H1 (cell line): ENCODE measurements at regions not wholly inside any gene's neighbourhood (a gene's known extent, or its start where the extent isn't known, plus 50 kb on each side); places are given as distances from the start of the nearest gene placed in this dataset.
A peak's percentile ranks its signal among the peaks of the same experiment; 100 is the strongest.

ENCODE experiments used
- CTCF ChIA-PET: fragments of 300-600 bp; sonication (Branson Sonifier 250); formaldehyde crosslinking; loops from one replicate; lab custom pipeline; 2021; ENCODE audit not compliant: partially characterized antibody; lab: Charles Lee
- POLR2A ChIA-PET: fragments of 300-600 bp; sonication (Branson Sonifier 250); formaldehyde crosslinking; loops from one replicate; lab custom pipeline; 2021; ENCODE audit warnings: inconsistent platforms; ENCODE audit not compliant: partially characterized antibody; lab: Charles Lee
- DNase-seq, 2 experiments: peaks; one replicate each; pipeline versions ENCODE4 v3.0.0 to v3.0.0-alpha.2; 2010 to 2022; ENCODE audit warnings: low spot score in 2 of 2, low read depth in 1 of 2, mixed read lengths in 1 of 2
- FAIRE-seq: peaks from 2 replicates; lab custom pipeline; 2011; peaks lifted over from hg19 to GRCh38; lab: Jason Lieb, UNC
- H2AFZ ChIP-seq: 2 replicates; pipeline ENCODE4 v1.8.1; 2012; ENCODE audit warnings: low read length, inconsistent platforms
- H2AK5ac ChIP-seq: 2 replicates; pipeline ENCODE4 v1.6.1; 2013; ENCODE audit warnings: low read depth, low read length
- H2BK120ac ChIP-seq: replicated peaks from 2 replicates; pipeline ENCODE3; 2013; ENCODE audit warnings: low read depth, low read length, inconsistent platforms
- H2BK12ac ChIP-seq: 2 replicates; pipeline ENCODE4 v1.6.1; 2013; ENCODE audit warnings: low read depth, low read length
- H2BK15ac ChIP-seq: 2 replicates; pipeline ENCODE4 v1.6.1; 2013; ENCODE audit warnings: low read length
- H2BK20ac ChIP-seq: 2 replicates; pipeline ENCODE4 v1.6.1; 2013; ENCODE audit warnings: low read length
- H2BK5ac ChIP-seq: 2 replicates; pipeline ENCODE4 v1.6.1; 2013; ENCODE audit warnings: low read depth, low read length
- H3K14ac ChIP-seq: 2 replicates; pipeline ENCODE4 v1.6.1; 2013; ENCODE audit warnings: inconsistent platforms; ENCODE audit not compliant: insufficient read length
- H3K18ac ChIP-seq: 2 replicates; pipeline ENCODE4 v1.6.1; 2013; ENCODE audit warnings: low read length; ENCODE audit errors: extremely low read depth
- H3K23ac ChIP-seq: 2 replicates; pipeline ENCODE4 v1.6.1; 2013; ENCODE audit warnings: inconsistent platforms; ENCODE audit not compliant: insufficient read length
- H3K23me2 ChIP-seq: 2 replicates; pipeline ENCODE4 v1.6.1; 2013; ENCODE audit warnings: low read depth, low read length
- H3K27ac ChIP-seq: 2 replicates; pipeline ENCODE4 v1.6.1; 2011; ENCODE audit warnings: low read depth, low read length, inconsistent platforms
- H3K27me3 ChIP-seq, 4 experiments: replicated peaks in 1 of 4; 1 replicate in 1 of 4; 2 replicates in 3 of 4; pipeline versions ENCODE4 v1.6.1 to v1.8.1; 2011 to 2013; ENCODE audit warnings: low read length in 3 of 4, mild to moderate bottlenecking in 3 of 4, inconsistent platforms in 2 of 4, mixed read lengths in 2 of 4, moderate library complexity in 1 of 4; ENCODE audit not compliant: control insufficient read depth in 3 of 4, insufficient read depth in 3 of 4; ENCODE audit errors: extremely low read depth in 1 of 4
- H3K36me3 ChIP-seq, 4 experiments: 2 replicates each; pipeline versions ENCODE4 v1.6.1 to v1.8.1; 2011 to 2013; ENCODE audit warnings: mild to moderate bottlenecking in 4 of 4, low read length in 3 of 4, moderate library complexity in 2 of 4, control low read depth in 1 of 4, inconsistent platforms in 1 of 4; ENCODE audit not compliant: insufficient read depth in 4 of 4, control insufficient read depth in 2 of 4
- H3K4ac ChIP-seq: replicated peaks from 2 replicates; pipeline ENCODE3; 2013; ENCODE audit warnings: low read length, low read depth, mixed read lengths, inconsistent platforms; ENCODE audit not compliant: insufficient read length
- H3K4me1 ChIP-seq, 4 experiments: replicated peaks in 1 of 4; 1 replicate in 1 of 4; 2 replicates in 3 of 4; pipeline versions ENCODE4 v1.6.1 to v1.8.1; 2011 to 2013; ENCODE audit warnings: low read length in 3 of 4, inconsistent platforms in 2 of 4, mixed read lengths in 1 of 4; ENCODE audit not compliant: insufficient read depth in 4 of 4, control insufficient read depth in 3 of 4
- H3K4me2 ChIP-seq, 2 experiments: 2 replicates each; pipeline versions ENCODE4 v1.6.1 to v1.8.1; 2011 to 2013; ENCODE audit warnings: low read depth in 2 of 2, low read length in 2 of 2, control low read depth in 1 of 2, inconsistent platforms in 1 of 2, mild to moderate bottlenecking in 1 of 2; ENCODE audit not compliant: insufficient read depth in 1 of 2
- H3K4me3 ChIP-seq, 4 experiments: fragments of 200-600, 300-600 bp in 1 of 4; sonication (generic), shearing (Covaris generic), sonication (Bioruptor Twin) in 1 of 4; 2 replicates each; pipeline versions ENCODE4 v1.5.1 to v1.8.1; 2011 to 2016; ENCODE audit warnings: low read length in 4 of 4, low read depth in 3 of 4, control low read depth in 2 of 4, inconsistent platforms in 2 of 4, mild to moderate bottlenecking in 2 of 4, mixed read lengths in 1 of 4, moderate library complexity in 1 of 4; ENCODE audit not compliant: insufficient read depth in 2 of 4; ENCODE audit errors: extremely low read depth in 1 of 4
- H3K56ac ChIP-seq: replicated peaks from 2 replicates; pipeline ENCODE3; 2013; ENCODE audit warnings: low read depth, mild to moderate bottlenecking, mixed read lengths, low read length, inconsistent platforms; ENCODE audit not compliant: insufficient read length
- H3K79me1 ChIP-seq: 2 replicates; pipeline ENCODE4 v1.6.1; 2013; ENCODE audit warnings: low read depth, low read length, control low read depth
- H3K79me2 ChIP-seq, 2 experiments: 2 replicates each; pipeline versions ENCODE4 v1.6.1 to v1.8.1; 2012 to 2013; ENCODE audit warnings: low read length in 2 of 2, mild to moderate bottlenecking in 2 of 2, inconsistent platforms in 1 of 2; ENCODE audit not compliant: insufficient read depth in 2 of 2, control insufficient read depth in 1 of 2
- H3K9ac ChIP-seq, 4 experiments: replicated peaks in 1 of 4; 1 replicate in 1 of 4; 2 replicates in 3 of 4; pipeline versions ENCODE4 v1.6.1 to v1.8.1; 2011 to 2013; ENCODE audit warnings: low read depth in 3 of 4, low read length in 3 of 4, control low read depth in 2 of 4, mild to moderate bottlenecking in 2 of 4, moderate library complexity in 2 of 4, inconsistent platforms in 1 of 4; ENCODE audit errors: extremely low read depth in 1 of 4
- H3K9me3 ChIP-seq, 2 experiments: 2 replicates each; pipeline versions ENCODE4 v1.6.1 to v1.8.1; 2012 to 2013; ENCODE audit warnings: mild to moderate bottlenecking in 2 of 2, moderate library complexity in 2 of 2, control low read depth in 1 of 2, inconsistent platforms in 1 of 2, low read depth in 1 of 2, low read length in 1 of 2, mixed read lengths in 1 of 2; ENCODE audit not compliant: insufficient read depth in 2 of 2
- H4K20me1 ChIP-seq, 2 experiments: replicated peaks in 1 of 2; 2 replicates each; pipeline versions ENCODE3 to v1.8.1; 2011 to 2013; ENCODE audit warnings: inconsistent platforms in 2 of 2, low read length in 2 of 2, mild to moderate bottlenecking in 1 of 2; ENCODE audit not compliant: insufficient read depth in 2 of 2, control insufficient read depth in 1 of 2
- H4K5ac ChIP-seq: 2 replicates; pipeline ENCODE4 v1.6.1; 2013; ENCODE audit warnings: low read length, low read depth, mixed read lengths, inconsistent platforms; ENCODE audit not compliant: insufficient read length
- H4K8ac ChIP-seq: 2 replicates; pipeline ENCODE4 v1.8.0; 2013; ENCODE audit warnings: mild to moderate bottlenecking, moderate library complexity, low read length, inconsistent platforms; ENCODE audit not compliant: insufficient read depth; ENCODE audit errors: extremely low read depth
- H4K91ac ChIP-seq: replicated peaks from 2 replicates; pipeline ENCODE3; 2013; ENCODE audit warnings: low read length, mixed read lengths, inconsistent platforms; ENCODE audit not compliant: insufficient read length
- CEBPB ChIP-seq: IDR thresholded peaks from 2 replicates; pipeline ENCODE4 v1.6.1; 2012; ENCODE audit warnings: low read depth, low read length
- CREB1 ChIP-seq: IDR thresholded peaks from 2 replicates; pipeline ENCODE4 v1.6.1; 2012; ENCODE audit warnings: inconsistent platforms
- WGBS, 2 experiments: shearing (Covaris generic) in 1 of 2; methylation state at CpG; one replicate each; pipeline versions ENCODE4 v1.1.6 to v1.1.7; 2013 to 2015; ENCODE audit warnings: low lambda C conversion rate in 2 of 2, mixed read lengths in 2 of 2, inconsistent platforms in 1 of 2, low coverage in 1 of 2, missing lambda C conversion rate in 1 of 2; ENCODE audit not compliant: insufficient replicate concordance in 2 of 2, insufficient coverage in 1 of 2, insufficient read length in 1 of 2; ENCODE audit errors: extremely low coverage in 1 of 2, missing lambda C conversion rate in 1 of 2; 5-methylcytosine and 5-hydroxymethylcytosine counted together

DNA sequence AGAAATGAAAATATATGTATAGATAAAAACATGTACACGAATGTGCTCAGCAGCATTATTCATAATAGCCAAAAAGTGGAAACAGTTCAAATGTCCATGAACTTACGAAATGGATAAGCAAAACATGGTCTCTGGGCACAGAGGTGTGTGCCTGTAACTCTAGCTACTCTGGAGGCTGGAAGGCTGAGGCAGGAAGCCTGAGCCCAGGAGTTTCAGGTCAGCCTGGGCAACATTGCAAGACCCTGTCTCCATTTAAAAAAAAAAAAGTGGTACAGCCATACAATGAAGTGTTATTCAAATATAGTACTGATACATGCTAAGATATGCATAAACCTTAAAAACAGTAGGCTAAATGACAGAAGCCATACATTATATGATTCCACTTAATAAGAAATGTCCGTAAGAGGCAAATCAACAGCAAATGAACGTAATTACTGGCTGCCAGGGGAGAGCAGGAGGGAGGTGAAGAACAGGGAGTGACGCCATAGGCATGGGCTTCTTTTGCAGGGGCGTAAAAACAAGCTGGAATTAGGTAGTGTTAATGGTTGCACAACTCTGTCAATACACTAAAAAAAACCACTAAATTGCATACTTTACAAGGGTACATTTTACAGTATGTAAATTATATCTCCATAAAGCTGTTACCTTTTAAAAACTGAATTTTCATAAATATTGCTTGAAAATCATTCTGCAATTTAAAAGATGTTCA, 87.2 kb upstream of the PLEKHM1 start:
- H3K4me1 ChIP-seq, result peaks cover 3 to 12% (median 6%) of the 10 kb centered on the region in 4 experiments; a peak in 4 of 7 replicates
- WGBS, 2 experiments, result 90% methylated on average over 6 of the region's 6 CpGs; no CpG with 5 or more reads in 1 of the 2 experiments
- POLR2A ChIA-PET, result interaction anchor here (0.7 kb wide), 1 partner anchor 712 kb away, joined by 3 read pairs; no protein-coding TSS in a partner anchor

More for the DNA sequence above, 87.2 kb upstream of the PLEKHM1 start:
- H4K5ac ChIP-seq, result no peak overlapping the region
- no peak overlapping the region for H3K56ac ChIP-seq
- no peak overlapping the region for H3K9ac ChIP-seq
- H3K79me1 ChIP-seq, result peaks cover 31% of the 10 kb centered on the region
- H3K27ac ChIP-seq, result no peak overlapping the region
- H4K20me1 ChIP-seq, result peaks cover 21 to 36% of the 10 kb centered on the region in 2 experiments
- no peak overlapping the region for H3K18ac ChIP-seq
- no peak overlapping the region for H4K8ac ChIP-seq
- no peak overlapping the region for H3K4ac ChIP-seq
- DNase-seq, result no peak
- CTCF ChIA-PET, result no interaction called here
- no peak overlapping the region for H2BK12ac ChIP-seq
- no peak overlapping the region for H2BK120ac ChIP-seq
- no peak overlapping the region for H3K14ac ChIP-seq
- H2BK15ac ChIP-seq, result no peak overlapping the region
- no peaks in the 10 kb centered on the region; the same call in 1 of the 2 replicates for H3K23me2 ChIP-seq
- TF ChIP-seq CEBPB (peak; percentile 6; the same call in 1 of the 2 replicates), CREB1 (no peak)
- TF ChIP-seq, all 59 proteins: peak for 1
- peaks cover 0 to 8% (median 0%) of the 10 kb centered on the region in 4 experiments; a peak in 4 of 8 replicates for H3K36me3 ChIP-seq
- H4K91ac ChIP-seq, result no peak overlapping the region
- no peak overlapping the region for H3K4me2 ChIP-seq
- H3K4me3 ChIP-seq, result no peak overlapping the region
- peaks cover 37 to 95% of the 10 kb centered on the region in 2 experiments for H3K79me2 ChIP-seq
- H2BK20ac ChIP-seq, result no peak overlapping the region
- H3K9me3 ChIP-seq, result no peaks in the 10 kb centered on the region
- H2BK5ac ChIP-seq, result no peak overlapping the region
- no peak for FAIRE-seq
- no peak overlapping the region for H3K23ac ChIP-seq
- H2AFZ ChIP-seq, result no peak overlapping the region
- no peaks in the 10 kb centered on the region for H3K27me3 ChIP-seq
- H2AK5ac ChIP-seq, result no peak overlapping the region
